A172 (cell line): ENCODE measurements at regions not wholly inside any gene's neighbourhood (a gene's known extent, or its start where the extent isn't known, plus 50 kb on each side); places are given as distances from the start of the nearest gene placed in this dataset.
"Not testable (repeated sequence)": the region's sequence is repeated elsewhere in the genome, so short reads cannot be mapped to it uniquely, and the experiment has no call there.

Source experiments
- DNase-seq: peaks from one replicate; pipeline ENCODE4 v3.0.0-alpha.2; 2015; ENCODE audit warnings: low spot score

GRCh38 chr3:5690904-5691532, 503.5 kb downstream of the EDEM1 start:
- no peak for DNase-seq

- no peak for DNase-seq
Observed at GRCh38 chr3:5692446-5692845, 504.9 kb downstream of the EDEM1 start.

GRCh38 chr3:5694266-5694665, 506.8 kb downstream of the EDEM1 start:
- no peak for DNase-seq

- DNase-seq, result no peak
Observed at GRCh38 chr3:5698851-5699250, 511.3 kb downstream of the EDEM1 start.

- DNase-seq, result no peak
Observed at GRCh38 chr3:5699313-5699712, 511.8 kb downstream of the EDEM1 start.

GRCh38 chr3:5699811-5700210, 512.3 kb downstream of the EDEM1 start:
- DNase-seq, result no peak

GRCh38 chr3:5701005-5701404, 513.5 kb downstream of the EDEM1 start:
- DNase-seq, result not testable (repeated sequence)

GRCh38 chr3:5707794-5708193, 520.3 kb downstream of the EDEM1 start:
- DNase-seq, result no peak

GRCh38 chr3:5709714-5710113, 522.2 kb downstream of the EDEM1 start:
- DNase-seq, result no peak

GRCh38 chr3:5710718-5711117, 523.2 kb downstream of the EDEM1 start:
- no peak for DNase-seq

- DNase-seq, result no peak
Observed at GRCh38 chr3:5717254-5717653, 529.7 kb downstream of the EDEM1 start.

GRCh38 chr3:5719668-5720067, 532.2 kb downstream of the EDEM1 start:
- not testable (repeated sequence) for DNase-seq

- no peak for DNase-seq
Observed at GRCh38 chr3:5725801-5726200, 538.3 kb downstream of the EDEM1 start.

GRCh38 chr3:5726621-5727020, 539.1 kb downstream of the EDEM1 start:
- no peak for DNase-seq

- DNase-seq, result no peak
Observed at GRCh38 chr3:5727743-5728484, 540.4 kb downstream of the EDEM1 start.

GRCh38 chr3:5729852-5730251, 542.3 kb downstream of the EDEM1 start:
- no peak for DNase-seq

GRCh38 chr3:5731100-5731499, 543.6 kb downstream of the EDEM1 start:
- DNase-seq, result no peak

GRCh38 chr3:5732081-5732480, 544.6 kb downstream of the EDEM1 start:
- DNase-seq, result no peak

GRCh38 chr3:5733995-5734394, 546.5 kb downstream of the EDEM1 start:
- no peak for DNase-seq

- DNase-seq, result no peak
Observed at GRCh38 chr3:5735896-5736295, 548.4 kb downstream of the EDEM1 start.

GRCh38 chr3:5739299-5739935, 551.9 kb downstream of the EDEM1 start:
- no peak for DNase-seq

GRCh38 chr3:5739949-5740348, 552.4 kb downstream of the EDEM1 start:
- DNase-seq, result no peak

- no peak for DNase-seq
Observed at GRCh38 chr3:5741017-5741416, 553.5 kb downstream of the EDEM1 start.
